ENCODE measurements at regions not wholly inside any gene's neighbourhood (a gene's known extent, or its start where the extent isn't known, plus 50 kb on each side); places are given as distances from the start of the nearest gene placed in this dataset.

DNA sequence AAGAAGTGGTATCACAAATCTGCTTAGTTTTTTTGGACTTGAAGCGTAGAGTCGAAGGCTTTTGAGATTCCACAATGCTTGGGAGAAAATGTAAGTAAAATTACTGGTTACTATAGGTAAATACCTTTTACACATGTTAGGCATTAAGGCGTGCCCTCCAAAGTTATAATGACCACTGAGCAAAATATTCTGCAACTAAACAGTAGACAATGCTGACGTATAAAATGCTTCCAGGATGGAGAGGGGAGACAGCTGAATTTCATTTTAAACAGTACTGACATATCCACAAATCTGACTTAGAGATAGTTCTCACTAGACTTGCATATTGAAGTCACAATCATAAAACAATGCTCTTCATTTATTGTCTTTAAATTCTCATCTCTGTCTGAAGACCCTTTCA, 144.5 kb upstream of the DCN start:
- TF ChIP-seq, protein P1, sequence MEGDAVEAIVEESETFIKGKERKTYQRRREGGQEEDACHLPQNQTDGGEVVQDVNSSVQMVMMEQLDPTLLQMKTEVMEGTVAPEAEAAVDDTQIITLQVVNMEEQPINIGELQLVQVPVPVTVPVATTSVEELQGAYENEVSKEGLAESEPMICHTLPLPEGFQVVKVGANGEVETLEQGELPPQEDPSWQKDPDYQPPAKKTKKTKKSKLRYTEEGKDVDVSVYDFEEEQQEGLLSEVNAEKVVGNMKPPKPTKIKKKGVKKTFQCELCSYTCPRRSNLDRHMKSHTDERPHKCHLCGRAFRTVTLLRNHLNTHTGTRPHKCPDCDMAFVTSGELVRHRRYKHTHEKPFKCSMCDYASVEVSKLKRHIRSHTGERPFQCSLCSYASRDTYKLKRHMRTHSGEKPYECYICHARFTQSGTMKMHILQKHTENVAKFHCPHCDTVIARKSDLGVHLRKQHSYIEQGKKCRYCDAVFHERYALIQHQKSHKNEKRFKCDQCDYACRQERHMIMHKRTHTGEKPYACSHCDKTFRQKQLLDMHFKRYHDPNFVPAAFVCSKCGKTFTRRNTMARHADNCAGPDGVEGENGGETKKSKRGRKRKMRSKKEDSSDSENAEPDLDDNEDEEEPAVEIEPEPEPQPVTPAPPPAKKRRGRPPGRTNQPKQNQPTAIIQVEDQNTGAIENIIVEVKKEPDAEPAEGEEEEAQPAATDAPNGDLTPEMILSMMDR (conservative IDR thresholded peaks at IDR 0.05), result no peak
- no peak for DNase-seq (ENCODE audit: extremely low spot score, unreplicated experiment)
- no peak overlapping the region for H3K4me3 Mint-ChIP-seq
- H3K27me3 Mint-ChIP-seq, result no peaks in the 10 kb centered on the region
- H3K4me1 Mint-ChIP-seq (ENCODE audit: unreplicated experiment), result peaks cover 12% of the 10 kb centered on the region
- no peaks in the 10 kb centered on the region for H3K9me3 Mint-ChIP-seq
- no peak overlapping the region for H3K27ac Mint-ChIP-seq
- no peaks in the 10 kb centered on the region for H3K36me3 Mint-ChIP-seq

DNA sequence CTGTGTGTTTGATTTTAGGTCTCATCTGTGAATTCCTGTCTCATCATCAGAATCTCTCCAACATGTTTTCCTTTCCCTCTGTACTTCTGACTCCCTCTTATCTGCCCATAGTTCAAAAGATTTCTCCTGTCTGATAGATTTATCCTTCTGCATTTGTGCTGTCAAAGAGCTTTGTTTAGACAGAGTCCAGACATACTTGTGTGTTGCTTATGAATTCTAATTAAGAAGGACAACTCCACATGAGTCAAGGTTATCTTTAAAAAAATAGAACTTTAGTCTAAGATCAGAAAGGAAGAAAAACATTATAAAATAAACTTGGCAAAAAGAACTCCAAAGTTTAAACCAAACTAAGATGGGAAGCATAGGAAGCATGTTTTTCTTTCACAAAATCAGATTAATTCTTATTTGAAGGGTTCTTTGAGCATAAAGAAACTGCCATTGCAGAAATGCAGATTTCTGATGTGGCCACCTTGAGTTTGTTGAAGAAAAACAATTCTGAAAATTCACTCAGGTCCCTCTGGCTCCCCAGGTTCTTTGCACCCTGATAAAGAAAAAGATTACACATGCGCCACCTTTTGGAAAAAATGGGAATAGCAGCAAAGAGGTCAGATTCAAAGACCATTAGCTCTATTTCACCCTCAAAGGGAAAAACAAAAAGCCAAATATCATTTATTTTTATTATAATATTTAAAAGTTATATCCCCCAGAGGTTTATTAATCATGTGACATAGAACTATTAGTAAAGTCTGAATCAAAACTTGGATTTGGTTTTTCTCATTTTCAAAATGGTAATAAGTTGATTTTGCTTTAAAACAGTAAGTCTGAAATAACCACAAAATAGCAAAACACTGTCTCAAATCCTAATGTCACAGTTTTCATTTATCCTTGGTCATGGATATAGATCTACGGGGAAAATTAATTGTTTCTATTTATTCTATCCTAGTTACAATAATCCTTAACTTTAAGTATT, 143.7 kb upstream of the DCN start:
- H3K27me3 Mint-ChIP-seq, result no peaks in the 10 kb centered on the region
- H3K27ac Mint-ChIP-seq, result peak overlapping the region; percentile 40
- H3K9me3 Mint-ChIP-seq, result no peaks in the 10 kb centered on the region
- peaks cover 12% of the 10 kb centered on the region for H3K4me1 Mint-ChIP-seq (ENCODE audit: unreplicated experiment)
- DNase-seq (ENCODE audit: extremely low spot score, unreplicated experiment), result no peak
- H3K4me3 Mint-ChIP-seq, result no peak overlapping the region
- H3K36me3 Mint-ChIP-seq, result no peaks in the 10 kb centered on the region
- TF ChIP-seq, protein P1 (conservative IDR thresholded peaks at IDR 0.05), result peak; percentile 92

DNA sequence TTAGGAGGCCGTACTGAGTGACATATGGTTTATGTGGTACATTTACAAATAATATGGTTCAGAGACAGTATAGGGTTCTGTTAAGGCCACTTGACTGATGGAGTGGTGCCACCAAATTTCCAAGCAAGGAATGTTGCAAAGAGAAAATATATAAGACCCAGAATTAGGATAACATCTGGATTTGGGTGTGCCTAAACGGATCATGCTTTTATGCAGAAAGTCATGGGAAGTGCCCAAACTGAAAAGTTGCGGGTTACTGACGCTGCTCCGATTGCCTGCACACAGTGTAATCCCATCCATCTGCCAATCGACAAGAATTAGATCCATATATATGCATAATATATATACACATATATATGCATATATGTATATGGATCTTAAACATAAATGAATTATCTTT, 138.4 kb upstream of the DCN start:
- H3K9me3 Mint-ChIP-seq, result no peaks in the 10 kb centered on the region
- H3K36me3 Mint-ChIP-seq, result no peaks in the 10 kb centered on the region
- H3K4me3 Mint-ChIP-seq, result no peak overlapping the region
- no peaks in the 10 kb centered on the region for H3K27me3 Mint-ChIP-seq
- H3K27ac Mint-ChIP-seq, result no peak overlapping the region
- H3K4me1 Mint-ChIP-seq (ENCODE audit: unreplicated experiment), result peaks cover 3% of the 10 kb centered on the region
- DNase-seq (ENCODE audit: extremely low spot score, unreplicated experiment), result no peak
- TF ChIP-seq, protein P1 (conservative IDR thresholded peaks at IDR 0.05), result no peak

DNA sequence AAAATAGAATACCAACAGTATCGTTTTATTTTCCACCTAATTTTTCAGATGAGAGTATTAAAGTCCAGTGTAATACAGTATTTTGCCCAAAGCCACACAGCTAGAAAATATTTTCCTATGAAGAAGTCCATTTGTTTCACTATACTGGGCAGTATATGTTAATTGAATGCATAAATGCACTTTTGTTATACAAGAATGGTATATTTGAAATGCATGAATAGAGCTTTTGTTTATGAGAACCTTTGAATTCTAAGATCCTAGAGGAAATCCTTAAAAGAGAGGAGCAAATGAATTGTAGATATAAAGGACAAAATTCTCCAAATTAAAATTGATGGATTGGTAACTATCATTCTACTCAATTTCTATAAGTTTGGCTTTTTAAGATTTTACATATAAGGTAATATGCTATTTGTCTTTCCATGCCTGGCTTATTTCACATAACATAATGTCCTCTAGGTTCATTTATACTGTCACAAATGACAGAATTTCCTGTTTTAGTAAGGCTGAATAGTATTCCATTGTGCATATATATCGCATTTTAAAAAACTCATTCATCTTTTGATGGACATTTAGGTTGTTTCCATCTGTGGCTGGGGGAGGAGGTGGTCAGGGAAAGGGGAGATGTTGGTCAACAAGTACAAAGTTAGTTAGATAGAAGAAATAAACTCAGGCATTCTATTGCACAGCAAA, 136.6 kb upstream of the DCN start:
- H3K4me3 Mint-ChIP-seq, result no peak overlapping the region
- H3K36me3 Mint-ChIP-seq, result peaks cover 4% of the 10 kb centered on the region
- H3K27ac Mint-ChIP-seq, result no peak overlapping the region
- H3K9me3 Mint-ChIP-seq, result peaks cover 7% of the 10 kb centered on the region
- H3K27me3 Mint-ChIP-seq, result no peaks in the 10 kb centered on the region
- H3K4me1 Mint-ChIP-seq (ENCODE audit: unreplicated experiment), result no peaks in the 10 kb centered on the region
- DNase-seq (ENCODE audit: extremely low spot score, unreplicated experiment), result no peak
- TF ChIP-seq, protein P1 (conservative IDR thresholded peaks at IDR 0.05), result no peak

DNA sequence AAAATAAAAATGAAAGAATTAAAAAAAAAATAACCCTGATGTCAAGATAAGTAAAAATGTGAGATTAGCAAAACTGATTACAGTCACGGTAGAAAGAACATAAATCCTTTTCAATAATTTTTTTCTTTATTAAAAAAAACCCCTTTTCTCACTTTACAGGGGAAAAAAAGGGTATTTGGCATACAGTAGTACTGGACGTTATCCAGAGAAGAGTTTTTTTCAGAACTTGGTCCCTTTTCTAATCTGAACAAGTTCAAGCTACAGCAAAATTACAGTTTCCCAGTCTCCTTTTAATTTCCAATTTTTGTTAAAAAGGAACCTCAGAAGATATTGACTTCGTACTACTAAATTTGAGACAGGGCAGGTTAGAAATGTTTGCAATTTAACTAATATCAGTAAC, 134.7 kb upstream of the DCN start:
- DNase-seq (ENCODE audit: extremely low spot score, unreplicated experiment), result no peak
- H3K36me3 Mint-ChIP-seq, result peaks cover 4% of the 10 kb centered on the region
- TF ChIP-seq, protein P1 (conservative IDR thresholded peaks at IDR 0.05), result no peak
- no peaks in the 10 kb centered on the region for H3K4me1 Mint-ChIP-seq (ENCODE audit: unreplicated experiment)
- H3K9me3 Mint-ChIP-seq, result peaks cover 7% of the 10 kb centered on the region
- H3K4me3 Mint-ChIP-seq, result no peak overlapping the region
- H3K27ac Mint-ChIP-seq, result no peak overlapping the region
- no peaks in the 10 kb centered on the region for H3K27me3 Mint-ChIP-seq
